ENCODE measurements at regions not wholly inside any gene's neighbourhood (a gene's known extent, or its start where the extent isn't known, plus 50 kb on each side); places are given as distances from the start of the nearest gene placed in this dataset.

DNA sequence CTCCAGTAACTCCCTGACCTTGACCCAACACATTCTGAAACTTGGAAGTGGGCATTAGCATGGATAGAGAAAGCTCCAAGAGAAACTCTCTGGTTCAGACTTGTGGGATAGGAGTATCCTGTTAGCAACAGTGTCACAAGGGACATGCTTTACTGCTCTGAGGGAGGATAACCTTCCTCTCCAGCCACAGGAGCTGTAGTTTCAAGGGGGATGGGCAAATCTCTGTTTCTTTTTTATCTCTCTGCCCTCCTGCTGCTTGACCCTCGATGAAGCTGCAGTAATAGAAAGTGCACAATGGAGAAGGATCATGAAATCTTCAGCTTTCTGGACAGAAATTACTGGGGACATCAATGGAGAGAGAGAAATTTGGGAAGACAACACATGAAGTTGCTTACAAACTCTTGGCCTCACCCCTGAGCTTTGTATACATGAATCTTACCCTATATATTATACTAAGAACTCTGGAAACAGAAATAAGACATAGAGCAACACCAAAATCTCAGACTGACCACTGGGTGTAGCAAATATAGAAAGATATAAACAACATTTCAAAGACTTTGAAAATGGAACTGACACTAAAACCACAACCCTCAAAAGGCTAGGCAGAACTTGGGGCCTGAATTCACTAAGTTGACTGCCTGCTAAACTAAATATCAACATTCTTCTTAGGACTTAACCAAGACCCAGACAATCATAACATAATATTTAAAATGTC is 471.0 kb upstream of the MEF2C start:
- no peak overlapping the region for H3K4me3 ChIP-seq (ENCODE audit: low read depth, low read length)
- TF ChIP-seq, protein P1, sequence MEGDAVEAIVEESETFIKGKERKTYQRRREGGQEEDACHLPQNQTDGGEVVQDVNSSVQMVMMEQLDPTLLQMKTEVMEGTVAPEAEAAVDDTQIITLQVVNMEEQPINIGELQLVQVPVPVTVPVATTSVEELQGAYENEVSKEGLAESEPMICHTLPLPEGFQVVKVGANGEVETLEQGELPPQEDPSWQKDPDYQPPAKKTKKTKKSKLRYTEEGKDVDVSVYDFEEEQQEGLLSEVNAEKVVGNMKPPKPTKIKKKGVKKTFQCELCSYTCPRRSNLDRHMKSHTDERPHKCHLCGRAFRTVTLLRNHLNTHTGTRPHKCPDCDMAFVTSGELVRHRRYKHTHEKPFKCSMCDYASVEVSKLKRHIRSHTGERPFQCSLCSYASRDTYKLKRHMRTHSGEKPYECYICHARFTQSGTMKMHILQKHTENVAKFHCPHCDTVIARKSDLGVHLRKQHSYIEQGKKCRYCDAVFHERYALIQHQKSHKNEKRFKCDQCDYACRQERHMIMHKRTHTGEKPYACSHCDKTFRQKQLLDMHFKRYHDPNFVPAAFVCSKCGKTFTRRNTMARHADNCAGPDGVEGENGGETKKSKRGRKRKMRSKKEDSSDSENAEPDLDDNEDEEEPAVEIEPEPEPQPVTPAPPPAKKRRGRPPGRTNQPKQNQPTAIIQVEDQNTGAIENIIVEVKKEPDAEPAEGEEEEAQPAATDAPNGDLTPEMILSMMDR (IDR thresholded peaks at IDR 0.05; ENCODE audit: low read depth, low read length) = no peak

DNA sequence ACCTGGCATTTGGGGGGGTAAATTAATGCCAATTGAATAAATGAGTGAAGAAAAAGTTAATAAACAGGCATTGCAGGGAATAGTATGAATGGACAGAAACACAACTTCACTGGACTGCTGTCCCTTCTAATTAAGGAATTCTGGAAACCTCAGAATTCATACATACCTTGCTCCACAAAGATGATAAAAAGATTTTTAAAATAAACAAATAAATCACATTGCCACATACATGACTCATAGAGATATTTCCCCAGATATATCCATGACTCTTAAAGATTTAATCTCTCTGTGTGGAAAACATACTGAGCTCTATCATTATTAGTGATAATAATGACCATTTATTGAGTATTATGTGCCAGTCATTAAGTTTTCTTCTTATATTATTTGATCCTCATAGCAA is 469.0 kb upstream of the MEF2C start:
- H3K4me3 ChIP-seq (ENCODE audit: low read depth, low read length) = no peak overlapping the region
- TF ChIP-seq, protein P1 (IDR thresholded peaks at IDR 0.05; ENCODE audit: low read depth, low read length) = no peak

DNA sequence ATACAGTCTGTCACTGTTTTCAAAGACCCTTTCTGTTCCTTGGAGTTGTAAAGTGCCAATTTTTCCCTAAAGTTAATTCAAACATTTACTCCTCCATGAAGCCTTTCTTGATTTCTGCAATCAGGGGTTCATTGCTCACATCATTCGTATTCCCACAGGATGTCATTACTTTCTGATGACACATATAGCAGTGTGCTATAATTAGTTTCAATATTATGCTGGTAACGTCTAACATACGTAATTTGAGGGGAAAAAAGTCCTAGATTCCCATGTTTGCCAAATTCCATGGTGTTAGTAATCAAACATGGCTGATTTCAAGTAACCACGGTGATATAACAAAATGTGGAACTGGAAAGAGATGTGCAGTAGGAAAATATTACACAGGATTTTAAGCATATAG is 468.2 kb upstream of the MEF2C start:
- H3K4me3 ChIP-seq (ENCODE audit: low read depth, low read length) = no peak overlapping the region
- TF ChIP-seq, protein P1 (IDR thresholded peaks at IDR 0.05; ENCODE audit: low read depth, low read length) = no peak

DNA sequence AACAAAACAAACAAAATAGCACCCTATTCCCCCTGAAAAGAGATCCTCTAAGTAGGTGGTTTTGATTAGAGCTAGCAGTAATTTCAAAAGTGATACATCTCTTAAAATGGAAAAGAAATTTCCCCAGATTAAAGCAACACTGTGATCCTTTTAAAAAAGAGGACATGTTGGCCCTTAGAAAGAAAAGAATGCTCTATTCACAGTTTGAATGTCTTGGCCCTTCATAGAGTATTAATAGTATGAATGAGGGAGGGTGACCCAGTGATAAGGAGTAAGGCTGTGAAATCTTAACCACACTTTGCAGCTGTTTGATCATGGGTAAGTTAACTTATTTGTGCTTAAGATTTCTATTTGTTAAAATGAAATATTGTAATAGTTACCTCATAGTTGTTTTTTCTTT is 467.7 kb upstream of the MEF2C start:
- TF ChIP-seq, protein P1 (IDR thresholded peaks at IDR 0.05; ENCODE audit: low read depth, low read length) = no peak
- no peak overlapping the region for H3K4me3 ChIP-seq (ENCODE audit: low read depth, low read length)

DNA sequence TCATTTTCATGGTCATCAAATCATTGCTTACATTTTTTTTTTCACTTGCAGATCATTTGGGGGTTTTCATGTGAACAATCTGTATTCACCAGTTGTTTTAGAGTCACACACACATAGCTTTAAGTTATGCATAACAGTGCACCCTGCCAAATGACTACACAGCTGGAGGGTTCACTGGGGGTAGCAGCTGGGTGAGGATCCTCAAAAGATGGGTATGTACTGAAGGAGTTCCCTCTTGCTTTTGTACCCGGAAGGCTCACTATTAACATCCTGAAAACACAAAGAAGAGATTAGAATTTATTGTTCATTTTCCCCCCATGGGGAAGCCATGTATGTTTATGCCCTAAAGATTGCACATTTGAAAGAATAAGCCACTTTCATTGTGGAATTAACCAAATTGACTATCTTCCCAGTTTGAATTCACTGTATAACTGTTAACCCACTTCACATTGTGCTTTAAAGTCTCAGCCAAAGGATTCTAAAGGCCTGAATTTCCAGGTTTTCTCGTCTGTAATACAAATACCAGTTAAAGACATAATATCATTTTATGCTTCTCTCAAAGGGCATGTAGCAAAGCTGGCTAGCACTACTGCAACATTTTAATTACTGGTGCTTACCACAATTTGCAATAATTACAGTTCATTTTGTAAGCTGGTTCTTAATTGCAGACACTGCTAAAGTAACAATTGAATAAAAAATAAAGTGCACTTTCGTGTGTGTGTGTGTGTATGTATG is 466.4 kb upstream of the MEF2C start:
- TF ChIP-seq, protein P1 (IDR thresholded peaks at IDR 0.05; ENCODE audit: low read depth, low read length) = no peak
- H3K4me3 ChIP-seq (ENCODE audit: low read depth, low read length) = no peak overlapping the region

DNA sequence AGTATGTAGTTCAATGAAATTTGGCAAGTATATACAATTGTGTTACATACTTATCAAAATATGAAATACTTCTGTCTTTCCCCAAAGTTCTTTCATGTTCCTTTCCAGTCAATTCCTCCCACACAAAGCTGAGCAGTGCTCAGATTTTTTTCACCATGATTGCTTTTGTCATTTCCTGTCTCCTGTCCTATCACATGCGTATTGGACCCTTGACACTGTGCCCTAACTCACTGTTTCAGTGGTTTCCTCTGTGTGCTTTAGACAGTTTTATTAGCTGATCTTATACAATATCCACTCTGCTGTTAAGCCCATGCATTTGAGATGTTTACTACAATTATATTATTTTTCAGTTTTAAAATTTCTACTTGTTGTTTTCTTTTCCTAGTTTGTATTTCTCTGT is 463.6 kb upstream of the MEF2C start:
- no peak overlapping the region for H3K4me3 ChIP-seq (ENCODE audit: low read depth, low read length)
- TF ChIP-seq, protein P1 (IDR thresholded peaks at IDR 0.05; ENCODE audit: low read depth, low read length) = no peak

DNA sequence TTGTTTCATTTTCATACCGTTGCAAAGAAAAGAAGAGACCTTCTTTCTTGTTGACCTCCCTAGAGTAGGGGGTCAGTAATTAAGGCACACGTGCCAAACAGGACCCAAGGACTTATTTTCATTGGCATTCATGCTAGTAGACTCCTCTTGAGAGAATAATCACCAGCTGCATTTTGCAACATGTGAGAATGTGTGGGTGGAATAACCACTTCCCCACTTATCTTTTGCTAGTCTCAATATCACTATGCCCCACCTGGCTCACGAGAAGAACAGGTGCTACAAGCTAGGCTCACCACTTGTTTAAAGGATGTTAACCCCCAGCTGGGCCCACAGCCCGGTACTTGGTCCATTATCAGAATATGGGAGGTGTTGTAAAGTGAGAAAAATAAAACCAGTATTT is 460.7 kb upstream of the MEF2C start:
- TF ChIP-seq, protein P1 (IDR thresholded peaks at IDR 0.05; ENCODE audit: low read depth, low read length) = no peak
- no peak overlapping the region for H3K4me3 ChIP-seq (ENCODE audit: low read depth, low read length)

Data from WI38 (cell line).